Esophagus mucosa (tissue), 1 donor: ENCODE measurements at regions not wholly inside any gene's neighbourhood (a gene's known extent, or its start where the extent isn't known, plus 50 kb on each side); places are given as distances from the start of the nearest gene placed in this dataset.

Experiments used
- ATAC-seq: fragments of 200-7000 bp; cut with Tn5 transposase; one replicate; pipeline ENCODE4 v1.9.1; 2020
- donor health status: DM: yes; HTN: yes; CAD: no.

DNA sequence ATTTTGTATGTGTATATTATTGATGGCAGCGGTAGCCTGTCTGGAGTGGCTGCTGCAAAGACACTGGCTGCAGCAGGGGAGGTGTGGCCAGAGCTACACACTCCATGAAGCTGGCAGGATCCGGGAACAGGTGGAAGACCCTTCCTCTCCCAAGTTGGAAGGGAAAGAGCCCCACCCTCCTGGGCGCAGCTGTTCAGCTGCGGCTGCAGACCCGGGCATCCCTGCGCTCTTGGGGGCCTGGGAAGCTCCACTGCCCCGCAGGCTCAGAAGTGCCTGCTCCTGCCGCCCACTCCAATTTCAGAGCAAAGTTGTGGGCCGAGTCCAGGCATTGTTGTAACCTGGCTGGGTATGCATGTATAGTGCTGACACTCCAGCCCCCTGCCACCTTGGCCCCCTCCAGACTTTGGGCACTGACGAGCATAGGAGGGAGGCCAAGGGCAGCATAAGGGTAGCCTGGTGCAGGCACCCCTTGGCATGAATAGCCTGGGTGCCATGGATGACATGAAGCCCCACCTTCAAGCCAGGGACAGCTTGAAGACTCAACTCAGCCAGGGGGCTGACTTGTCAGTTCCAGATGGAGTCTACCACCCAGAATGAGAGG is 90.7 kb upstream of the TMEM168 start:
- no peak for ATAC-seq

DNA sequence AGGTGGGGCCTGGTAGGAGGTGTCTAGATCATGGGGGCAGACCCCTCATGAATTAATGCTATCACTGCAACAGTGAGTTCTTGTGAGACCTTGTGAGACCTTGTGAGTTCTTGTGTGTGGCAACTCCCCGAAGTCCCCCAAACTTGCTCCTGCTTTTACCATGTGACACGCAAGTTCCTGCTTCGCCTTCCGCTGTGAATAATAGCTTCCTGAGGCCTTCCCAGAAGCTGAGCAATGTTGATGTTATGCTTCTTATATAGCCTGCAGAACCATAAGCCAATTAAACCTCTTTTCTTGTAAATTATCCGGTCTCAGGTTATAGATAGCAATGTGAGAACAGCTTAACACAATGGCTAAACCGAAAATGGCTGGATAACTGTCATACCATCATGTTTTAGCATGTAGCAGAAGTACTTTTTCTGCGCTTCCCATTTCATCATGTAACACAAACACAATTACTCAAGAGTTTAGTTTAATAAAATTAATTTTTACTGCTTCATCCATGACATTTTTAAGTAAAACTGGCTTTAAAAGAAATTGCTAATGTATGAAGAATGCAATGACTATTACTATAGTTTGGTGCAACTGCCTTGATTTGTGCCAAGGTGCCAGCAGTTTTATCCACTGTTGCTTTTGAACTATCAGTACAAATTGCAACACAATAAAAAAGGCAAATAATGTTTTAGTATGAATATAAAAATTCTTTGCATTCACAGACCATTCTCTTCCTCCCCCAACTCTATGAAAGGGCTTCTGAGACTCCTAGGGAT is 87.7 kb upstream of the TMEM168 start:
- no peak for ATAC-seq

DNA sequence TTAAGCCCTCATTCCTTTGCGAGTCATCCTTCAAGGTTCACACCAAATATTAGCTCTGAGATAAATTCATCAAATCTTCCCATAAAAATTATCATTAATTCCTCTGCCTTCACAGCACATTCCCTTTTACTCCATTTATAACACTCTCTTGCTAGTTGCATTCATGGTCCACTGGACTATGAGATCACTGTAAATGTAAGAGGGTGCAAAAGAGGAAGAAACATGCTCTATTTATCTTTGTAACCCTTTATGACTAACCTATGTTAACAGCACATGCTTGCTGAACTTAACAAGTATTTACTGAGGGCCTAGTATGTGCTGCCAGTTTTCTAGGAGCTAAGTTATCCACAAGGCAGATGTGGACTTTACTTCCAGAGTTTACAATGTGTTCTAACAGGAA is 86.7 kb upstream of the TMEM168 start:
- ATAC-seq, result peak; percentile 47

GRCh38 chr7:112874909-112875308 is 84.7 kb upstream of the TMEM168 start:
- ATAC-seq, result no peak

DNA sequence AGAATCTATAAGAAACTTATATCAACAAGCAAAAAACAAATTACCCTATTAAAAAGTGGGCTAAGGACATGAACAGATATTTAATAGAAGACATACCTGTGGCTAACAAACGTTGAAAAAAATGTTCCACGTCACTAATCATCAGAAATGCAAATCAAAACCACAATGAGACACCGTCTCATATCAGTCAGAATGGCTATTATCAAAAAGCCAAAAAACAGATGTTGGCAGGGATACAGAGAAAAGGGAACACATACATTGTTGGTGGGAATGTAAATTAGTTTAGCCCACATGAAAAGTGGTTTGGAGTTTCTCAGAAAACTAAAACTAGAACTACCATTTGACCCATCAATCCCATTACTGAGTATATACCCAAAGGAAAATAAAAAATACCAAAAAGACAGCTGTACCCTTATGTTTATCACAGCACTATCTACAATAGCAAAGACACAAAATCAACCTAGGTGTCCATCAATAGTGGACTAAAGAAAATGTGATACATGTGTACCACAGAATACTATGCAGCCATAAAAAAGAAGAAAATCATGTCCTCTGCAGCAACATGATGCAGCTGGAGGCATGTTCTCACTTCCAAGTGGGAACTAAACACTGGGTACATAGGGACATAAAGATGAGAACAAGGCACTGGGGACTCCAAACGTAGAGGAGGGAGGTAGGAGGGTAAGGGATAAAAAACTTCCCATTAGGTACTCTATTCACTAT is 83.8 kb upstream of the TMEM168 start:
- ATAC-seq, result no peak

- peak; percentile 69 for ATAC-seq
Measured at GRCh38 chr7:112869111-112869774, 79.0 kb upstream of the TMEM168 start.

GRCh38 chr7:112868609-112869008 is 78.4 kb upstream of the TMEM168 start:
- ATAC-seq, result no peak

DNA sequence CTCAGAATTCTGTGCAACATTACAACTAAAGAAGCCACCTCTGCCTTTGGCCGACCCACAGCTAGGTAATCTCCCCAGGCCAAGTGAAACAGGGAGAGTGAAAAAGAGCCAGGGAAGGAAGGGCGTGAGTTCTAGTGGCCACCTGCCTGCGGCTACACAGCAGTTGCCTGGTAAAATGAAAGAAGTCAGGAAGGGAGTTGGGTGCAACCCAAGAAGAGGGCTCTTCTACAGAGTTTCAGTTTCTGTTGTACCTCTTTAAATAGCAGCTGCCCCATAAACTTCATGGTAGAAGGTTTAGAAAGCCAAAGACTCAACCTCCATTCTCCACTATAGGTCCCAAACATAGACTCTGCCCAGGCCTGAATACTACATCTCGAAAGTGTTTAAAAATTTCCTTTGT is 76.2 kb upstream of the TMEM168 start:
- no peak for ATAC-seq

GRCh38 chr7:112864380-112864779 is 74.2 kb upstream of the TMEM168 start:
- ATAC-seq, result no peak

DNA sequence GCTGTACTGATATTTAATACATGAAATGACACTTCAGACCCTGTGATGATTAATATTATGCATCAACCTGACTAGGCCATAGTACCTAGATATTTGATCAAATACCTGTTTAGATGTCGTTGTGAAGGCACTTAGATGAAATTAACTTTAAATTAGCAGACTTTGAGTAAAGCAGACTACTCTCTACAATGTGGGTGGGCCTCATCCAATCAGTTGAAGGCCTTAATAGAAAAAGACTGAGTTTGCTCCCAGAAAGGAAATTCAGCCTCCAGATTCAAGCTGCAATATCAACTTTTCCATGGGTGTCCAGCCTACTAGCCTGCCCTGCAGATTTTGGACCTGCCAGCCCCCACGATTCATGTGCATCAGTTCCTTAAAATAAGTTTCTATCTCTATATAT is 68.6 kb upstream of the TMEM168 start:
- ATAC-seq, result no peak

DNA sequence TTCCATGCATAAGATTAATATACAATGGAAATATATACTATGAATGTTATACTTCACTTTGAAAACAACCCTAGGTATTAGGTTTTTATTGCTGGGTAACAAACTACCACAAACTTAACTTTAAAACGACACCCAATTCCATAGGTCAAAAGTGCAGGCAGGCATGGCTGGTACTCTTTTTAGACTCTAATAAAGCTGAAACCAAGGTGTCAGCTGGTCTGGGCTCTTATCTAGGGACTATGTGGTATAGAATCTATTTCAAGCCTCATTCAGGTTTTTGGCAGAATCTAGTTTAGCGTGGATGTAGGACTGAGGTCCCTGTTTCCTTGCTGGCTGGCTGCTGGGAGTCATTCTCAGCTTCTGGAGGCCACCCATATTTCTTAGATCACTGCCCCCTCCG is 65.0 kb upstream of the TMEM168 start:
- ATAC-seq, result no peak

GRCh38 chr7:112854169-112854568 is 64.0 kb upstream of the TMEM168 start:
- ATAC-seq, result no peak

GRCh38 chr7:112853422-112853821 is 63.2 kb upstream of the TMEM168 start:
- ATAC-seq, result no peak

DNA sequence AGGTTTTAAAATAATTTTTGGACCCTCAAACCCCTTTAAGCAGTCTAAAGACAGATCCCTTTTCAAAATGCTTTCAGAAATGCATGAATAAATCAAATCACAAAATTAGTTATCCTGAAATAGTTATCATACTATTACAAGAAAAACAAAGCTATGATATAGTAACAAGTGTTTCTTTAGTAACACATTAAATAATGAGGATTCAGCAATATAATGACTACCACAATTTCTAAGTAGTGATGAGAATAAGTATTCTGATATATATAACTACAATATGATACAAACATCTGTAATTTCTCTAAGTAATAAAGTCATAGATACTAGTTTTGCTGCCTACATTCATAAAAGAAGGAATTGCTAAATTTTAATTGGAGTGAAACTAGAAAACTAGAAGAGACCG is 53.0 kb upstream of the TMEM168 start:
- no peak for ATAC-seq
